Suprapubic skin (tissue), 4 donors: ENCODE measurements at regions not wholly inside any gene's neighbourhood (a gene's known extent, or its start where the extent isn't known, plus 50 kb on each side); places are given as distances from the start of the nearest gene placed in this dataset.

Source experiments
- CTCF ChIP-seq, 2 donors: fragments of 200-600 bp in 1 of 2; fragments of 450-650 bp in 1 of 2; sonication (generic) in 1 of 2; IDR thresholded peaks; one replicate each; pipeline ENCODE4 v1.5.1; 2016 to 2019; ENCODE audit warnings: antibody characterized with exemption in 2 of 2, mild to moderate bottlenecking in 1 of 2, moderate library complexity in 1 of 2
- EP300 ChIP-seq: sonication (generic); formaldehyde crosslinking; IDR thresholded peaks from one replicate; pipeline ENCODE4 v1.6.1; 2017; ENCODE audit warnings: antibody characterized with exemption
- POLR2A ChIP-seq, 2 donors: fragments of 450-650 bp; IDR thresholded peaks; one replicate each; pipeline ENCODE4 v1.6.1; 2017; ENCODE audit warnings: antibody characterized with exemption in 2 of 2, mild to moderate bottlenecking in 2 of 2, moderate library complexity in 2 of 2
- POLR2AphosphoS5 ChIP-seq, 3 donors: sonication (generic); formaldehyde crosslinking; IDR thresholded peaks; one replicate each; pipeline ENCODE4 v1.6.1; 2017; ENCODE audit warnings: antibody characterized with exemption in 3 of 3

- TF ChIP-seq CTCF (IDR thresholded peaks at IDR 0.05) = no peak
- TF ChIP-seq POLR2A (IDR thresholded peaks at IDR 0.05) = no peak
- no peak for TF ChIP-seq POLR2AphosphoS5 (IDR thresholded peaks at IDR 0.05)
- no peak for TF ChIP-seq EP300
Observed at GRCh38 chr9:73437758-73438157, 286.1 kb downstream of the ANXA1 start.
